C4-2B (cell line): ENCODE measurements at regions not wholly inside any gene's neighbourhood (a gene's known extent, or its start where the extent isn't known, plus 50 kb on each side); places are given as distances from the start of the nearest gene placed in this dataset.

Experiments
- CTCF ChIP-seq: fragments of 450-650 bp; conservative IDR thresholded peaks from 2 replicates; pipeline ENCODE4 v1.5.1; 2017; ENCODE audit warnings: mild to moderate bottlenecking
- ZFX ChIP-seq: fragments of 450-650 bp; IDR thresholded peaks from 2 replicates; pipeline ENCODE4 v1.6.1; 2017

- TF ChIP-seq CTCF (no peak), ZFX (no peak)
Measured at GRCh38 chr14:28381656-28382055, 384.9 kb upstream of the FOXG1 start.
